ENCODE measurements at regions not wholly inside any gene's neighbourhood (a gene's known extent, or its start where the extent isn't known, plus 50 kb on each side); places are given as distances from the start of the nearest gene placed in this dataset.
"Not testable (repeated sequence)": the region's sequence is repeated elsewhere in the genome, so short reads cannot be mapped to it uniquely, and the experiment has no call there.

DNA sequence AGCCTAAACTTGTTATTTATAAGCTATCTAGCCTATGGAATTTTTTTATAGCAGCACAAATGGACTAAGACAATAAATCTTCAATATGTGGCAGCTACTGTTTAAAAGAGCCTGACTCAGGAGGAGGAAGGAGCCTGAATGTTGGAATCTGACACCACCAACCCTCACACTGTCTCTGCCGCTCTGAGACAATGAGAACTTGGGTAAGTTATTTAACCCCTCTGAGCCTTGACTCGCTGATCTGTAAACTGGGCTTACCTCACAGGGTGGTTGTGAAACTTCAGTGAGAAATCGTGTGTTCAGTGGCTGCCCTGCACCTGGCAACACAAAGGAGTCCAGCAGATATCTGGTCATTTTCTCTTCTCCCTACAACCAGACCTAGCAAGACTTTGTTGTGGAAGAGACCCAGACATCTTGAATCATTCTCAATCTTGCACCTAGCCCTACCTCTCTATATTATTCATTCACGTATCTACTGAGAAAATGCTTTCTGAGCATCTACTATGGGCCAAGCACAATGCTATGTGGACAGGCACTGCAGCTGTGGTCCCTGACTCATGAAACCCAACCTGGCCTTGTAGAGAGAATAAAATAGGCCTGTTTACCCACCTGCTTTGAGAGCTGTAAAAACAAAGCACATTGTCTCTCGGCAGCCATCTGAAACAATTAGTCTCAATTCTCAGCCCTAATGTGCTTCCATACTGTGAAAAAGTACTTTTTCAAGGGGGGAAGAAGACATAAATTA, 81.9 kb upstream of the SLC25A36 start:
- no peak for TF ChIP-seq CTCF (IDR thresholded peaks at IDR 0.05; ENCODE audit: insufficient read depth, low read length)
- no peak overlapping the region for H3K4me3 ChIP-seq (ENCODE audit: low read depth, low read length)
- DNase-seq (ENCODE audit: low read depth), result no peak

DNA sequence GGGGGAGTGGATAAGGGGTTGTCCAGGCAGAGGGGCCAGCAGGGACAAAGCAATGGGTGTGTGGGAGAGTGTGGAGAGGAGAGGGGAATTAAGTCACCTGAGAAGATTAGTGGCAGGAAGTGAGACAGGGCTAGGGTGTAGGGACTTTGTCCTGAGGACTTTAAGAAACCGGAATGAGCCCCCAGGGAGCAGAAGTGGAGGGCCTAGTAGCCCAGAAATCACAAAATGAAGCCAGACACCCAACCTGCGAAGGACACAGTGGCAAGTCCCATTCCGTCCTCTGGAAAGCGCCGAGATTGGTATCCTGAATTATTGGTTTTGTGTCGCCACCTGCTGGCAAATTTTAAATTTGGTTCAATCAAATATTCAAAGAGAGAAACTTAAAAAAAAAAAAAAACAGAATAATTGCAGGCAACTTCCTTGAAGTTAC, 78.0 kb upstream of the SLC25A36 start:
- peak; percentile 66 for DNase-seq (ENCODE audit: low read depth)
- TF ChIP-seq CTCF (IDR thresholded peaks at IDR 0.05; ENCODE audit: insufficient read depth, low read length), result peak; percentile 44
- H3K4me3 ChIP-seq (ENCODE audit: low read depth, low read length), result no peak overlapping the region

DNA sequence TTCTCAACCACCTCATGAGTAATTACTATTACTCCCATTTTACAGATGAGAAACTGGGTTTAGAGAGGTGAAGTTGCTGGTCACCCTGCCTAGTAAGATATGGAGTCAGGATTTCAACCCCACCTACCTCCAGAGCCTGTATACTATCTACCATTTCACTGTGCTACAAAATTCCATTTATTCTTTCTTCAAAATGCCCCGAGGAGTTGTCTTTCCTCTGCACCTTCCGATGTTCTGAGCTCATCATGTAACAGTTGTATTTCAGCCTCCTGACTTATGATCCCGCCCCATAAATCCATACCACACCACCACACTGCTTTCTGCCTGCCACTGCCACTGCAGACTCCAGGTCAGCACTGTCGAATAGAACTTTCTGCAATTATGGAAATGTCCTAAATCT, 71.3 kb upstream of the SLC25A36 start:
- no peak for DNase-seq (ENCODE audit: low read depth)
- no peak for TF ChIP-seq CTCF (IDR thresholded peaks at IDR 0.05; ENCODE audit: insufficient read depth, low read length)

GRCh38 chr3:140871022-140871421, 70.6 kb upstream of the SLC25A36 start:
- TF ChIP-seq CTCF (IDR thresholded peaks at IDR 0.05; ENCODE audit: insufficient read depth, low read length), result no peak
- no peak overlapping the region for H3K4me3 ChIP-seq (ENCODE audit: low read depth, low read length)
- DNase-seq (ENCODE audit: low read depth), result no peak

More for the DNA sequence above, 71.3 kb upstream of the SLC25A36 start:
- no peak overlapping the region for H3K4me3 ChIP-seq (ENCODE audit: low read depth, low read length)

- not testable (repeated sequence) for DNase-seq (ENCODE audit: low read depth); H3K4me3 ChIP-seq (ENCODE audit: low read depth, low read length)
Observed at GRCh38 chr3:140872165-140872564, 69.5 kb upstream of the SLC25A36 start.

GRCh38 chr3:140883428-140884040, 58.1 kb upstream of the SLC25A36 start:
- DNase-seq (ENCODE audit: low read depth), result no peak

DNA sequence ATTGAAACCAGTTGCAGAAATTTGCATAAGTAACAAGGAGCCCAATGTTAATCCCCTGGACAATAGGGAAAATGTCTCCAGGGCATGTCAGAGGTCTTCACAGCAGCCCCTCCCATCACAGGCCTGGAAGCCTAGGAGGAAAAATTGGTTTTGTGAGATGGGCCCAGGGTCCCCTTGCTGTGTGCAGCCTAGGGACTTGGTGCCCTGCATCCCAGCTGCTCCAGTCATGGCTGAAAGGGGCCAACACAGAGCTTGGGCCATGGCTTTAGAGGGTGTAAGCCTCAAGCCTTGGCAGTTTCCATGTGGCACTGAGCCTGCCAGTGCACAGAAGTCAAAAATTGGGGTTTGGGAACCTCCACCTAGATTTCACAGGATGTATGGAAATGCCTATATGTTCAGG, 55.9 kb upstream of the SLC25A36 start:
- DNase-seq (ENCODE audit: low read depth); H3K4me3 ChIP-seq (ENCODE audit: low read depth, low read length): not testable (repeated sequence)

More at GRCh38 chr3:140883428-140884040, 58.1 kb upstream of the SLC25A36 start:
- no peak for TF ChIP-seq CTCF (IDR thresholded peaks at IDR 0.05; ENCODE audit: insufficient read depth, low read length)
- no peak overlapping the region for H3K4me3 ChIP-seq (ENCODE audit: low read depth, low read length)

Data from fibroblast of the aortic adventitia (primary cell).